Esophagus muscularis mucosa (tissue), 4 donors: ENCODE measurements at regions not wholly inside any gene's neighbourhood (a gene's known extent, or its start where the extent isn't known, plus 50 kb on each side); places are given as distances from the start of the nearest gene placed in this dataset.

ENCODE experiments used
- DNase-seq: peaks from one replicate; pipeline ENCODE4 v3.0.0-alpha.2; 2017; ENCODE audit errors: extremely low spot score
- H3K27ac ChIP-seq, 4 donors: fragments of 200-600 bp; sonication (generic); replicated peaks in 1 of 4; 1 replicate in 3 of 4; 2 replicates in 1 of 4; pipeline ENCODE4 v1.5.1; 2016 to 2019; ENCODE audit warnings: mild to moderate bottlenecking in 1 of 4
- H3K27me3 ChIP-seq, 4 donors: fragments of 200-600 bp; sonication (generic); one replicate each; pipeline versions ENCODE4 v1.5.1 to v1.6.0; 2016 to 2019
- H3K36me3 ChIP-seq, 4 donors: fragments of 200-600 bp; sonication (generic); one replicate each; pipeline ENCODE4 v1.5.1; 2016 to 2019
- H3K4me1 ChIP-seq, 4 donors: fragments of 200-600 bp; sonication (generic); one replicate each; pipeline ENCODE4 v1.5.1; 2016 to 2019
- H3K4me3 ChIP-seq, 4 donors: fragments of 200-600 bp; sonication (generic); 1 replicate in 2 of 4; 2 replicates in 2 of 4; pipeline ENCODE4 v1.5.1; 2016 to 2019; ENCODE audit warnings: mild to moderate bottlenecking in 4 of 4, moderate library complexity in 1 of 4
- H3K9me3 ChIP-seq, 4 donors: fragments of 200-600 bp; sonication (generic); 1 replicate in 3 of 4; 2 replicates in 1 of 4; pipeline ENCODE4 v1.5.1; 2016 to 2019
- EP300 ChIP-seq: sonication (generic); formaldehyde crosslinking; IDR thresholded peaks from one replicate; pipeline ENCODE4 v1.6.1; 2017; ENCODE audit warnings: antibody characterized with exemption
- POLR2A ChIP-seq: fragments of 450-650 bp; IDR thresholded peaks from one replicate; pipeline ENCODE4 v1.6.1; 2017; ENCODE audit warnings: antibody characterized with exemption, moderate library complexity, mild to moderate bottlenecking, low read depth
- POLR2AphosphoS5 ChIP-seq, 2 donors: sonication (generic); formaldehyde crosslinking; IDR thresholded peaks; one replicate each; pipeline ENCODE4 v1.6.1; 2017; ENCODE audit warnings: antibody characterized with exemption in 2 of 2
- WGBS: methylation state at CpG from one replicate; pipeline ENCODE4 v1.1.5; 2018; 5-methylcytosine and 5-hydroxymethylcytosine counted together
- intact Hi-C: fragments of 100-400 bp; cut with DNase I; formaldehyde crosslinking; loops from one replicate; pipeline ENCODE4 v1.15.1; 2023
- TF ChIP-seq, protein P1 (sequence below), 3 experiments: fragments of 200-600 bp in 2 of 3; fragments of 450-650 bp in 1 of 3; sonication (generic) in 2 of 3; IDR thresholded peaks; one replicate each; pipeline ENCODE4 v1.5.1; 2017 to 2019; ENCODE audit warnings: antibody characterized with exemption in 3 of 3, mild to moderate bottlenecking in 2 of 3, moderate library complexity in 1 of 3

DNA sequence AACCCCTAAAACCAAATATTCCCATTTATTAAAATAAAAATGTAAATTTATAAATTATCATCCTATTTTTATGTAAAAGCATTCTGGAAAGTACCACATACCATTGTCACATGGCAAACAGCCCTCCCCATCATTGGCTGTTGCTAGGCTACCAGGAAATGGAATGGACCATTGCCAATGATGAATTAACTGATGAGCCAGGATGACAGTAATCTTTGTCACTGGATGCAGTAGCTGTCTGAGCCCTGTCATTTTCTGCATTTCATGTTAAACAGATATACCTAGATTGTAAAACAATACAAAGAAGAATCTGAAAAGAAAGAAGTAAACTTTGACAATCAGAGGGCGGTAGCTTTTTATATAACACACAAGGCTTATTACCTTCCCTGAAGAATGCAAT is 641.4 kb downstream of the BCL11A start:
- 0% methylated on average over 1 of the region's 1 CpG for WGBS
- intact Hi-C loops: no loop called here
- Histone ChIP-seq H3K4me3 (no peak overlapping the region), H3K4me1 (no peaks in the 10 kb centered on the region), H3K9me3 (no peaks in the 10 kb centered on the region), H3K27me3 (peaks cover 0 to 7% (median 0%) of the 10 kb centered on the region in 4 donors), H3K27ac (no peak overlapping the region), H3K36me3 (no peaks in the 10 kb centered on the region)
- no peak for DNase-seq
- TF ChIP-seq POLR2AphosphoS5 (IDR thresholded peaks at IDR 0.05) (no peak), POLR2A (no peak), EP300 (no peak)
- TF ChIP-seq, protein P1, sequence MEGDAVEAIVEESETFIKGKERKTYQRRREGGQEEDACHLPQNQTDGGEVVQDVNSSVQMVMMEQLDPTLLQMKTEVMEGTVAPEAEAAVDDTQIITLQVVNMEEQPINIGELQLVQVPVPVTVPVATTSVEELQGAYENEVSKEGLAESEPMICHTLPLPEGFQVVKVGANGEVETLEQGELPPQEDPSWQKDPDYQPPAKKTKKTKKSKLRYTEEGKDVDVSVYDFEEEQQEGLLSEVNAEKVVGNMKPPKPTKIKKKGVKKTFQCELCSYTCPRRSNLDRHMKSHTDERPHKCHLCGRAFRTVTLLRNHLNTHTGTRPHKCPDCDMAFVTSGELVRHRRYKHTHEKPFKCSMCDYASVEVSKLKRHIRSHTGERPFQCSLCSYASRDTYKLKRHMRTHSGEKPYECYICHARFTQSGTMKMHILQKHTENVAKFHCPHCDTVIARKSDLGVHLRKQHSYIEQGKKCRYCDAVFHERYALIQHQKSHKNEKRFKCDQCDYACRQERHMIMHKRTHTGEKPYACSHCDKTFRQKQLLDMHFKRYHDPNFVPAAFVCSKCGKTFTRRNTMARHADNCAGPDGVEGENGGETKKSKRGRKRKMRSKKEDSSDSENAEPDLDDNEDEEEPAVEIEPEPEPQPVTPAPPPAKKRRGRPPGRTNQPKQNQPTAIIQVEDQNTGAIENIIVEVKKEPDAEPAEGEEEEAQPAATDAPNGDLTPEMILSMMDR (IDR thresholded peaks at IDR 0.05): no peak

DNA sequence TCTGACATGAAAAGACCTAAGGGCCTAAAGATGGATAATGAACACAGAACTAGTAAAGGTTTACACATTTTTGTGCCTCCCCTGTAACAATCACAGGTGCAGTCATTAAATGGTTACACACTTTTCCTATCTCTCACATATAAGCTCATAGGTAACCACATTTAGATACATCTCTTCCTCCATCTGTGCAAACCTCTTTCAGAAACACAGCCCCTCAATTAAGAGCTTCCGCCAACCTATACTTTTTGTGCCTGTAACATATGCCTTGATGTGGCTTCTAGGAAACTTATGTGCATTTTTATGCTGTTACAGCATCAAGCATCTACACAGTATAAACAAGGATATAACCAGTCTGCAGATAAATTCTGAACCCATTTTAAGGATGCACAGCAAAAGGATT is 643.3 kb downstream of the BCL11A start:
- DNase-seq: no peak
- Histone ChIP-seq H3K9me3 (no peaks in the 10 kb centered on the region), H3K4me1 (no peaks in the 10 kb centered on the region), H3K36me3 (no peaks in the 10 kb centered on the region), H3K4me3 (no peak overlapping the region), H3K27me3 (no peaks in the 10 kb centered on the region), H3K27ac (no peak overlapping the region)
- 97% methylated on average over 1 of the region's 1 CpG for whole genome bisulfite sequencing
- TF ChIP-seq POLR2AphosphoS5 (IDR thresholded peaks at IDR 0.05) (no peak), EP300 (no peak), POLR2A (no peak)
- TF ChIP-seq, protein P1 (IDR thresholded peaks at IDR 0.05): no peak
- intact Hi-C loops: no loop called here

DNA sequence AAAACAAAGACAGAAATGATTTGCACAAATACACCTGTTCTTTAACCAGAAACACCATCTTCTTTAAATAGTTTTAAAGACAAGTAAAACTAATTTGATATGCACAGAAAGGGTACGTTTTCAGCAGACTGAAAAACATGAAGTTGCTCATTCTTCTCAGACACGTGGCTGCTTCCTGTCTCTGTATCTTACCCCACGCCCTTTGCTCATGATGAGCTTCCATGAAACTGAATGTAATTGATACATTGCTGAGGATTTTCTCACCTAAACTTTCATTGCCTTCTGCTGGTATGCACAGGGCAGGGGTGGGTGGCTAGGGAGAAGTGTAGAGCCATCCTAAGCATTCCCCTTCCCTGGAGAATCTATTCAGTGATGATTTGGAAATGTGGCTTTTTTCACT is 644.3 kb downstream of the BCL11A start:
- Histone ChIP-seq H3K4me1 (peaks cover 0 to 4% (median under 1%) of the 10 kb centered on the region in 4 donors), H3K4me3 (no peak overlapping the region), H3K27me3 (no peaks in the 10 kb centered on the region), H3K36me3 (no peaks in the 10 kb centered on the region), H3K27ac (no peak overlapping the region), H3K9me3 (no peaks in the 10 kb centered on the region)
- TF ChIP-seq EP300: no peak
- TF ChIP-seq, protein P1 (IDR thresholded peaks at IDR 0.05): no peak
- TF ChIP-seq POLR2AphosphoS5 (IDR thresholded peaks at IDR 0.05): no peak
- TF ChIP-seq POLR2A: no peak
- 49% methylated on average over 3 of the region's 3 CpGs for WGBS
- no peak for DNase-seq
- intact Hi-C loops: no loop called here

DNA sequence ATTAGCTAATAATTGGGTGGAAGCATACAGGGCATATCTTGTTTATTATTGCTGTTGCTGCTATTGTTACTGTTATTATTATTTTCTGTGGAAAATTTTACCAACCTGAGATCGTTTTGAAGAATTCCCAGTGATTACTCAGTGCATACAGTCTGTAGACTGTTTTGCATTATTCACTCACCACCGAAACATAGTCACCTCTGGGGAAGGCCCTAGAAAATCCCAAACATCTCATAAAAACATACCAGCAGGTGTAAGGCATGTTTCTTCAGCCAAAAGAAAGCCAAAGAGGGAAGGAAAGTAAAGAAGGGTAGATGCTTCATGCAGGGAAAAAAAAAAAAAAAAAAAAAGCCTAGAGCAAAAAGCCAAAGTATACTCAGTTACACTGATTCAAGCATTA is 647.7 kb downstream of the BCL11A start:
- no peaks in the 10 kb centered on the region for H3K36me3 ChIP-seq
- H3K4me3 ChIP-seq: no peak overlapping the region
- H3K4me1 ChIP-seq: peaks cover 0 to 4% (median 2%) of the 10 kb centered on the region in 4 donors
- TF ChIP-seq POLR2AphosphoS5 (IDR thresholded peaks at IDR 0.05): no peak
- TF ChIP-seq POLR2A: no peak
- TF ChIP-seq, protein P1 (IDR thresholded peaks at IDR 0.05): no peak
- TF ChIP-seq EP300: no peak
- intact Hi-C loops: no loop called here
- no peaks in the 10 kb centered on the region for H3K9me3 ChIP-seq
- no peak overlapping the region for H3K27ac ChIP-seq
- WGBS: 88% methylated on average over 2 of the region's 2 CpGs
- no peaks in the 10 kb centered on the region for H3K27me3 ChIP-seq
- no peak for DNase-seq

DNA sequence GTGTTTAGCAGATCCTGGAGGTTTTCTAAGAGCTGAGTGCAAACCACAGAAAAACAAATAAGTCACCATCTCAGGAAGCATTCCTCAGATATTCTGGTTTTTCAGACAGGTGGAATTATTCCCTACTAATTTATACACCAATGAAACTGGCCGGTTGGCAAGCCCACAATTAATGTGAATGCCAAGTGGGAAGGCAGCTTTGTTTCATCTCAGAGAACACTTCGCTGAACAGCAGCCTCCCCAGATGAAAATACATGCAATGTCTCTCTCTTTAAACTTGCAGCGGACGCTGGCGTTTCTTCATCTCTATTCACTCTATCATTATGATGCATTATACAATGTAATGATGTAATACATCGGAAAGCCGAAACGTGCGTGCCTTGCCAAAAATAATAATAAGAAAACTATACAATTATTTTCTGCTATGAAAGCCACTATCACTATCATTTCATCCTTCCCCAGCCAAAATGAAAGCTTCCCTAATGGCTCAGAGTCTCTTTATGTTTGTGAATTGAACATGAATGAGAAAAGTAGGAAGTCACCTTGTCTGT is 649.4 kb downstream of the BCL11A start:
- intact Hi-C loops: no loop called here
- TF ChIP-seq POLR2A (no peak), POLR2AphosphoS5 (IDR thresholded peaks at IDR 0.05) (no peak)
- TF ChIP-seq, protein P1 (IDR thresholded peaks at IDR 0.05): no peak
- 36% methylated on average over 9 of the region's 9 CpGs for WGBS

More for the DNA sequence above, 649.4 kb downstream of the BCL11A start:
- Histone ChIP-seq H3K4me3 (no peak overlapping the region), H3K4me1 (peaks cover 0 to 4% (median 2%) of the 10 kb centered on the region in 4 donors), H3K27me3 (no peaks in the 10 kb centered on the region), H3K9me3 (no peaks in the 10 kb centered on the region), H3K36me3 (no peaks in the 10 kb centered on the region), H3K27ac (no peak overlapping the region)
- no peak for DNase-seq
